AG04450 (cell line): ENCODE measurements at regions not wholly inside any gene's neighbourhood (a gene's known extent, or its start where the extent isn't known, plus 50 kb on each side); places are given as distances from the start of the nearest gene placed in this dataset.
"Not testable (repeated sequence)": the region's sequence is repeated elsewhere in the genome, so short reads cannot be mapped to it uniquely, and the experiment has no call there.

Experiments
- CTCF ChIA-PET: fragments of 300-600, 350-600 bp; formaldehyde crosslinking; extraction: SDS; loops from one replicate; lab custom pipeline; 2022; ENCODE audit warnings: antibody characterized with exemption, inconsistent platforms; lab: Charles Lee
- POLR2A ChIA-PET: fragments of 350-600 bp; formaldehyde crosslinking; extraction: SDS; loops from one replicate; lab custom pipeline; 2021; ENCODE audit warnings: antibody characterized with exemption, inconsistent platforms; lab: Yijun Ruan, JAX
- DNase-seq: peaks from one replicate; pipeline ENCODE4 v3.0.0-alpha.2; 2011; ENCODE audit warnings: low read depth, low spot score
- H3K27ac ChIP-seq: one replicate; pipeline ENCODE4 v1.5.1; 2012; ENCODE audit warnings: low read depth, low read length, control low read depth
- H3K27me3 ChIP-seq: one replicate; pipeline ENCODE4 v1.6.0; 2012; ENCODE audit warnings: low read length; ENCODE audit not compliant: control insufficient read depth, insufficient read depth
- H3K4me3 ChIP-seq: 2 replicates; pipeline ENCODE4 v1.5.1; 2011; ENCODE audit warnings: mild to moderate bottlenecking, low read depth, low read length, control low read depth
- H3K9me3 ChIP-seq: 2 replicates; pipeline ENCODE4 v1.5.1; 2012; ENCODE audit warnings: low read length; ENCODE audit not compliant: control insufficient read depth, insufficient read depth
- TF ChIP-seq, protein P1 (sequence below): IDR thresholded peaks from 2 replicates; pipeline ENCODE4 v1.5.1; 2011; ENCODE audit warnings: low read depth, low read length, control low read depth, inconsistent platforms

DNA sequence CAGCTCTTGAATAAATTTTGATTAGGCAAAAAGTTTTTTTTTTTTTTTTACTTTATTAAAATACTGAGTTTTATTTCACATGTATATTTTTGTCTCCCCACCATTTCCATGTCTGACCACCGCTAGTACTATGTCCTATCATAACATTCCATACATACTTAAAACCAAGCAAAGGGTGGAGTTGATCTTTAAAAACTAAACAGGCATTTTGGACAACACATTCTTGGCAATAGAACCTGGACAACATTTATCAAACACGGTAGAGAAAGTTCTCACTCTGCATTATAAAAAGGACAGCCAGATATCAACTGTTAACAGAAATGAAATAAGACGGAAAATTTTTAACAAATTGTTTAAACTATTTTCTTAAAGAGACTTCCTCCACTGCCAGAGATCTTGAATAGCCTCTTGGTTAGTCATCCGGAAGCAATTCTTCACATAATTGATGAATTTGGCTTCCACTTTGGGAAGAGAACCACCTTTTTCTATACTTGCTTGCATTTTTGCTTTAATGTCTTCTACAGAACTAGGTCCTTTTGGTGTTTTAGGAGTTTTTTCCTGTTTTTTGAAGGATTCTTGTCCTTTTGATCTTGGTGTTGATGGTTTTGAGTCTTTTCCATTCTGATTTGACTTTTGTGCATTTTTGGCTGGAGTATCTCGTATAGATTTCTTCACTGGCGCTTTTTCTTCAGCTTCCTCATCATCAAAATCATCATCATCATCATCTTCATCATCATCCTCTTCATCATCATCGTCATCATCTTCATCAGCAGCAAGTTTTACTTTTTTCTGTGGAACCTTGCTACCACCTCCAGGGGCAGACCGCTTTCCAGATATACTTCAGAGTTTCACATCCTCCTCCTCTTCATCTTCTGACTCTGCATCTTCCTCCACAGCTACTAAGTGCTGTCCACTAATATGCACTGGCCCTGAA is 58.7 kb downstream of the POU5F2 start:
- DNase-seq, H3K9me3 ChIP-seq, H3K27ac ChIP-seq, H3K4me3 ChIP-seq, POLR2A ChIA-PET, H3K27me3 ChIP-seq: not testable (repeated sequence)
- CTCF ChIA-PET, result interaction anchor here (1.4 to 2.2 kb wide), 3 partner anchors 10 to 118 kb away, joined by 3 to 11 read pairs (median 6); no protein-coding TSS in a partner anchor

DNA sequence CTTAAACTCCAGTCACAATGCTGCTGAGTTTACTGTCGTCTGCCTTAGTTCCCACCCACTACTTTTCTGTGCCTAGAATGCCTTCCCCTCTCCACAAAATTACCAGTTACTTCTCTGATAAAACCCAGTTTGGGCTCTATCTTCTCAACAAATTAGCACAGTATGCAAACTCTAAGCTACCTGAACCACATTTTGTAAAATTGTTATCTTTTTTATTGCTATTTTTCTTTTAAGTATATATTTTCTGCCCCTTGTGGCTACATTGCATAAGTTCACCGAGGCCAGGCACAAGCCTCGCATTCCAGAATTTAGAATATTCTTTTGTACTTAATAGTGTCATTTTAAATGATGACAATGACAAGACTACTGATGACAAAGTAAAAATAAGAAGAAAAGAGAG is 60.0 kb downstream of the POU5F2 start:
- TF ChIP-seq, protein P1, sequence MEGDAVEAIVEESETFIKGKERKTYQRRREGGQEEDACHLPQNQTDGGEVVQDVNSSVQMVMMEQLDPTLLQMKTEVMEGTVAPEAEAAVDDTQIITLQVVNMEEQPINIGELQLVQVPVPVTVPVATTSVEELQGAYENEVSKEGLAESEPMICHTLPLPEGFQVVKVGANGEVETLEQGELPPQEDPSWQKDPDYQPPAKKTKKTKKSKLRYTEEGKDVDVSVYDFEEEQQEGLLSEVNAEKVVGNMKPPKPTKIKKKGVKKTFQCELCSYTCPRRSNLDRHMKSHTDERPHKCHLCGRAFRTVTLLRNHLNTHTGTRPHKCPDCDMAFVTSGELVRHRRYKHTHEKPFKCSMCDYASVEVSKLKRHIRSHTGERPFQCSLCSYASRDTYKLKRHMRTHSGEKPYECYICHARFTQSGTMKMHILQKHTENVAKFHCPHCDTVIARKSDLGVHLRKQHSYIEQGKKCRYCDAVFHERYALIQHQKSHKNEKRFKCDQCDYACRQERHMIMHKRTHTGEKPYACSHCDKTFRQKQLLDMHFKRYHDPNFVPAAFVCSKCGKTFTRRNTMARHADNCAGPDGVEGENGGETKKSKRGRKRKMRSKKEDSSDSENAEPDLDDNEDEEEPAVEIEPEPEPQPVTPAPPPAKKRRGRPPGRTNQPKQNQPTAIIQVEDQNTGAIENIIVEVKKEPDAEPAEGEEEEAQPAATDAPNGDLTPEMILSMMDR, result peak; percentile 33; the same call in 1 of the 2 replicates
- Histone ChIP-seq H3K27ac (no peak overlapping the region), H3K4me3 (no peak overlapping the region), H3K9me3 (no peaks in the 10 kb centered on the region), H3K27me3 (no peaks in the 10 kb centered on the region)
- ChIA-PET CTCF (interaction anchor here (1.0 to 2.2 kb wide), 5 partner anchors 9 to 120 kb away, joined by 3 to 11 read pairs (median 4); no protein-coding TSS in a partner anchor), POLR2A (no interaction called here)
- no peak for DNase-seq

DNA sequence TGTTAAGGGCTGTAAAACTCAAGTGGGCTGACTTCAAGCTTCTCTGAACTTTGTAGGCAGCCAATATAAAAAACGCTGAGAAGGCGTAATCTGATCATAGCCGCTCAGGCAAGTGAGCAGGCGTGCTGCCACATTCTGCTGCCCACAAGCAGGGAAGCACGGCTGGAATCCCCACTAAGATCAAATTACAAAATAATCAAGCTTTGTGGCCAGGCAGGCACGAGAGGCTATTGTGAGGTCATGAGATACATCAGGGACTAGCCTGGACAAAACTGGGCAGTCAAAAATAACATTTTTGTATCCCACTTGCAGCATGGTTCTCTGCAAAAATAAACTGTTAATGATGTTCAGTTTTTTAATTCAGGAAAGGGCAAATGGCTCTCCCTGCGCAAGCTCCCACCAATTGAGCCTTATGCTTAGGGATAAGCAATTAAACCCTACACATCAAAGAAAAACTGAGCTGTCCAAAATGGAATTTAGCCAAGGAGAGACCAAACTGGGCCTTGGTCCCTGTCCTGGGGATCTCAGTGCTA is 64.0 kb downstream of the POU5F2 start:
- DNase-seq, result peak; percentile 85
- POLR2A ChIA-PET, result interaction anchor here (0.9 to 1.2 kb wide), 2 partner anchors 8 to 1125 kb away, joined by 3 read pairs; no protein-coding TSS in a partner anchor
- Histone ChIP-seq H3K9me3 (no peaks in the 10 kb centered on the region), H3K4me3 (no peak overlapping the region), H3K27me3 (no peaks in the 10 kb centered on the region), H3K27ac (peak overlapping the region; percentile 47)
- CTCF ChIA-PET, result interaction anchor here (0.8 kb wide), 1 partner anchor 56 kb away, joined by 3 read pairs; no protein-coding TSS in a partner anchor
- TF ChIP-seq, protein P1, result no peak

DNA sequence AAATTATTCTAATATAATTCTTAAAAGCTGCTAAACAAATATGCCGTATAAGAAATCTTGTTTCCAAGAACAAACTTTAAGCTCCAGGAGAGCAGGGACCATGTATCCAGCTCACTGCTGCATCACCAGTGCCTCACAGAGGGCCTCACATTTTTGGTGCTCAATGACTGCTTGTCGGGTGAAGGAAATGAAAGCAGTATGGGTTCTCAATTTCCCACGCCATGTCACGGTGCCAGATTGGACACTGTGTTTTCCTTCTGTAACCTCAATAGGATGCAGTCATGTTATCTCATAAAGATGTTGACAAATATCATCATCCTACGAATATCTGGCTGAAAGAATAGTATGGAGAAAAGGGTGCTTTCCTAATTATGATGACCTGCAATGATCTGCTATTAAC is 64.7 kb downstream of the POU5F2 start:
- Histone ChIP-seq H3K27ac (no peak overlapping the region), H3K9me3 (no peaks in the 10 kb centered on the region), H3K4me3 (no peak overlapping the region), H3K27me3 (no peaks in the 10 kb centered on the region)
- ChIA-PET POLR2A (interaction anchor here (0.9 to 1.2 kb wide), 2 partner anchors 9 to 1124 kb away, joined by 3 read pairs; no protein-coding TSS in a partner anchor), CTCF (interaction anchor here (0.6 to 1.9 kb wide), 4 partner anchors 13 to 124 kb away, joined by 3 to 7 read pairs (median 3); no protein-coding TSS in a partner anchor)
- TF ChIP-seq, protein P1, result no peak
- DNase-seq, result no peak

DNA sequence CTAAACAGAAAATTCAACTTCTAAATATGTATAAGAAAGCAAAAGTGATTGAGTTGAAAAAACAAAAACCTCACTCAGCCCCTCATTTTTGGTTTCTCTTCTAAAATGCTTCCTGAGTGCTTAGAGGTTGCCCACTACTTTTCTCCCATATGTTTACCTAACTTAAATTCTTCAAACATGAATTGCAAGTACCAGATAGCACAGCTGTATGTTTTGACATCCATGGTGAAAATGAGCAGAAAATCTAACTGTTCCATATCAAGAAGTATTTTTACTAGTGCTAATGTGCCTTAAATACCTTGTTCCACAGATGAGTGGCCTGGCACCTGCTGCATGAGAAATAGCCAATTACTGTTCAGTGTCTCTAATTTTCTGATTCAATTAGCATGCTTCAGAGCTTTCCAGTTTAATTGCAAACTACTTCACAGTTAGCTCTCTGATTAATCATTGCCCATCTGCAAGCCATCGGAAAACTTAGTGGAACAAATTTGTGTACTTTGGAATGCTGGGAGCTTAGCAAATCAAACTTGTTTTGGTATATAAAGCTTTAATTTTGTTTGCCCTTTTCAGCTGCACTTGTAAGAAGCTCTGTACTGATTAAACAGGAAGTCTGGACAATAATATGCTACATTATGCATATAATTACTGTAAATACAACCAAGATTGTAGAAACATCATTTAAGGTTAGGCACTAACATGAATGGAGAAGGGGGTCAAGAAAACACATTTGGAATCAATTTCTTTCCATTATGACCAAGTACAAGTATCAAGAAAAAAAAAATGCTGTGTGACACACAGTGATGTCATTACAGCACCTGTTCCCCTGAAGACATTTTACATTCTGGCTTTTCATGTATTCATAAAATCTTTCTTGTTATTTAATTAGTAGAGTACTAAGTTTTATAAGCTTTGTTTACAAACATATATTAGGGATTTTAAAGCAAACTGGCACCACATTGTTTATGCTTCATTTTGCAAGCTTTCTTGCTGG is 65.6 kb downstream of the POU5F2 start:
- POLR2A ChIA-PET, result interaction anchor here (0.6 to 1.0 kb wide), 2 partner anchors 93 to 204 kb away, joined by 3 to 6 read pairs; partner anchors contain the start of gene NR2F1
- DNase-seq, result no peak
- H3K27me3 ChIP-seq, result no peaks in the 10 kb centered on the region
- H3K4me3 ChIP-seq, result no peak overlapping the region
- TF ChIP-seq, protein P1, result no peak
- no peaks in the 10 kb centered on the region for H3K9me3 ChIP-seq
- H3K27ac ChIP-seq, result no peak overlapping the region
- CTCF ChIA-PET, result interaction anchor here (1.9 kb wide), 2 partner anchors 125 to 1062 kb away, joined by 5 to 7 read pairs; no protein-coding TSS in a partner anchor
